HFFc6 (cell line): ENCODE measurements at regions not wholly inside any gene's neighbourhood (a gene's known extent, or its start where the extent isn't known, plus 50 kb on each side); places are given as distances from the start of the nearest gene placed in this dataset.

ENCODE experiments used
- DNase-seq: peaks from one replicate; pipeline ENCODE4 v3.0.0-alpha.2; 2018
- H3K27ac Mint-ChIP-seq: 2 replicates; pipeline ENCODE4 v1.8.0; 2020; ENCODE audit warnings: mild to moderate bottlenecking, mixed read lengths
- H3K27me3 Mint-ChIP-seq: 2 replicates; pipeline ENCODE4 v1.8.0; 2021; ENCODE audit warnings: mild to moderate bottlenecking, moderate library complexity, mixed read lengths; ENCODE audit not compliant: insufficient read depth
- H3K36me3 Mint-ChIP-seq: 2 replicates; pipeline ENCODE4 v1.8.0; 2021; ENCODE audit warnings: low read depth, mixed read lengths
- H3K4me1 Mint-ChIP-seq: 2 replicates; pipeline ENCODE4 v1.8.0; 2020; ENCODE audit warnings: low read depth, mixed read lengths
- H3K4me3 Mint-ChIP-seq: 2 replicates; pipeline ENCODE4 v1.8.0; 2020; ENCODE audit warnings: mild to moderate bottlenecking, moderate library complexity, mixed read lengths
- H3K9me3 Mint-ChIP-seq: 2 replicates; pipeline ENCODE4 v1.8.0; 2020; ENCODE audit warnings: mild to moderate bottlenecking, mixed read lengths
- CTCF ChIP-seq: fragments of 200-600 bp; sonication (generic); IDR thresholded peaks from 2 replicates; pipeline ENCODE4 v1.5.0; 2021; ENCODE audit warnings: antibody characterized with exemption, mild to moderate bottlenecking

- peaks cover 1% of the 10 kb centered on the region; the same call in 1 of the 2 replicates for H3K27me3 Mint-ChIP-seq
- H3K4me3 Mint-ChIP-seq, result no peak overlapping the region
- TF ChIP-seq CTCF, result no peak
- H3K27ac Mint-ChIP-seq, result 0 out of 2 replicates have a peak overlapping the region, but pooled peaks have one; percentile 24
- peaks cover 35% of the 10 kb centered on the region for H3K4me1 Mint-ChIP-seq
- H3K9me3 Mint-ChIP-seq, result no peaks in the 10 kb centered on the region
- peaks cover 12% of the 10 kb centered on the region; the same call in 1 of the 2 replicates for H3K36me3 Mint-ChIP-seq
- no peak for DNase-seq
Observed at GRCh38 chr5:144026286-144026685, 144.2 kb downstream of the YIPF5 start.

GRCh38 chr5:144028058-144028457, 142.4 kb downstream of the YIPF5 start:
- Mint-ChIP-seq H3K27ac (peak overlapping the region; percentile 85), H3K27me3 (peaks cover 1% of the 10 kb centered on the region; the same call in 1 of the 2 replicates), H3K4me3 (peak overlapping the region; percentile 77), H3K9me3 (no peaks in the 10 kb centered on the region), H3K36me3 (no peaks in the 10 kb centered on the region), H3K4me1 (peaks cover 44% of the 10 kb centered on the region)
- no peak for TF ChIP-seq CTCF
- DNase-seq, result peak; percentile 57

GRCh38 chr5:144028636-144029035, 141.8 kb downstream of the YIPF5 start:
- Mint-ChIP-seq H3K9me3 (no peaks in the 10 kb centered on the region), H3K27ac (peak overlapping the region; percentile 85), H3K27me3 (peaks cover 1% of the 10 kb centered on the region; the same call in 1 of the 2 replicates), H3K36me3 (no peaks in the 10 kb centered on the region), H3K4me3 (peak overlapping the region; percentile 77), H3K4me1 (peaks cover 43% of the 10 kb centered on the region)
- TF ChIP-seq CTCF, result no peak
- peak; percentile 90 for DNase-seq

- Mint-ChIP-seq H3K27ac (no peak overlapping the region), H3K4me3 (no peak overlapping the region), H3K36me3 (no peaks in the 10 kb centered on the region), H3K27me3 (peaks cover 3% of the 10 kb centered on the region), H3K9me3 (no peaks in the 10 kb centered on the region), H3K4me1 (peaks cover 41% of the 10 kb centered on the region)
- TF ChIP-seq CTCF, result no peak
- no peak for DNase-seq
Observed at GRCh38 chr5:144030904-144031303, 139.6 kb downstream of the YIPF5 start.

- Mint-ChIP-seq H3K27me3 (peaks cover 3% of the 10 kb centered on the region), H3K27ac (no peak overlapping the region), H3K36me3 (no peaks in the 10 kb centered on the region), H3K9me3 (no peaks in the 10 kb centered on the region), H3K4me1 (peaks cover 47% of the 10 kb centered on the region), H3K4me3 (no peak overlapping the region)
- DNase-seq, result no peak
- TF ChIP-seq CTCF, result no peak
Observed at GRCh38 chr5:144032375-144032774, 138.1 kb downstream of the YIPF5 start.

GRCh38 chr5:144033486-144033885, 137.0 kb downstream of the YIPF5 start:
- Mint-ChIP-seq H3K4me3 (no peak overlapping the region), H3K27me3 (peaks cover 1% of the 10 kb centered on the region; the same call in 1 of the 2 replicates), H3K4me1 (peaks cover 36% of the 10 kb centered on the region), H3K9me3 (no peaks in the 10 kb centered on the region), H3K36me3 (no peaks in the 10 kb centered on the region), H3K27ac (no peak overlapping the region)
- no peak for DNase-seq
- TF ChIP-seq CTCF, result no peak
